Type B pancreatic cell (in vitro differentiated cells): ENCODE measurements at regions not wholly inside any gene's neighbourhood (a gene's known extent, or its start where the extent isn't known, plus 50 kb on each side); places are given as distances from the start of the nearest gene placed in this dataset.

Experiments
- DNase-seq: peaks from one replicate; pipeline ENCODE4 v3.0.0; 2021; ENCODE audit warnings: mixed read lengths; ENCODE audit not compliant: unreplicated experiment; ENCODE audit errors: extremely low spot score
- H3K27ac Mint-ChIP-seq: 2 replicates; pipeline ENCODE4 v1.8.0; 2021; ENCODE audit warnings: mild to moderate bottlenecking, mixed read lengths
- H3K27me3 Mint-ChIP-seq: 2 replicates; pipeline ENCODE4 v1.8.0; 2021; ENCODE audit warnings: mixed read lengths
- H3K36me3 Mint-ChIP-seq: 2 replicates; pipeline ENCODE4 v1.8.0; 2021; ENCODE audit warnings: mixed read lengths
- H3K4me1 Mint-ChIP-seq: one replicate; pipeline ENCODE4 v1.8.0; 2021; ENCODE audit warnings: mixed read lengths; ENCODE audit not compliant: unreplicated experiment
- H3K4me3 Mint-ChIP-seq: 2 replicates; pipeline ENCODE4 v1.8.0; 2021; ENCODE audit warnings: mild to moderate bottlenecking, mixed read lengths
- H3K9me3 Mint-ChIP-seq: 2 replicates; pipeline ENCODE4 v1.8.0; 2021; ENCODE audit warnings: mixed read lengths
- TF ChIP-seq, protein P1 (sequence below): fragments of 200-600 bp; sonication (generic); conservative IDR thresholded peaks from 2 replicates; pipeline ENCODE4 v1.5.0; 2021; ENCODE audit warnings: antibody characterized with exemption, mild to moderate bottlenecking

DNA sequence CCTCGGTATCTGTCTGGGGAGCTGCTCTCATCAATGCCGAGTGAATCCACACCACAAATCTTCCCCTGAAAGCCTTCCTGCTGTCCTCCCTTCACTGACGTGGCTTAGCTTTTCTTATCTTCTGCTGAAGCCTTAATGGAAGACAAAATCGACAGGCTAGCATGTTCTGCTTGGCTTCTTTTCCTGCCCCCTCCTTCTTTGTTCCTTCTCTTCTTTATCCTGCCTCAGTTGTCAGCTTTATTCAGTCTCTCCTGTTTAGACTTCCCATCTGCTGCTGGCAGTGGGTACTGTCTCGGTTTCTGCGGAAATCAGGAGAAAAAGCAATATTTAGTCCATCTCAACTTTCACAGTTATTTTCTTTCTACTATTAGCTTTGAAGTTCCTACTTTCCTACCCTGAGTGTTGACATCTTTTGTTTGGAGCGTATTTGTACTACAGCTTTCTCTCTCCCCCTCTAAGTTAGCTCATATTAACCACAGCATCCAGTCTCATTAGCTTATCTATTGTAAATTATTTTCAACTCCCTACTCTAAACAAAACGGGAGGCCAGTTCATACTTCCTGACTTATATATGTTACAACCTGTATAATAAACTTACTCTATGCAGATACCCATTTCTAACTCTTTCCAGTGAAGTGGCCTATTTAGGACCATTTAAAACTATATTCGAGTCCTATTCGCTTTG lies 226.0 kb downstream of the DACT1 start:
- no peaks in the 10 kb centered on the region for H3K36me3 Mint-ChIP-seq
- peaks cover 23% of the 10 kb centered on the region for H3K4me1 Mint-ChIP-seq
- peaks cover 8% of the 10 kb centered on the region for H3K9me3 Mint-ChIP-seq
- TF ChIP-seq, protein P1, sequence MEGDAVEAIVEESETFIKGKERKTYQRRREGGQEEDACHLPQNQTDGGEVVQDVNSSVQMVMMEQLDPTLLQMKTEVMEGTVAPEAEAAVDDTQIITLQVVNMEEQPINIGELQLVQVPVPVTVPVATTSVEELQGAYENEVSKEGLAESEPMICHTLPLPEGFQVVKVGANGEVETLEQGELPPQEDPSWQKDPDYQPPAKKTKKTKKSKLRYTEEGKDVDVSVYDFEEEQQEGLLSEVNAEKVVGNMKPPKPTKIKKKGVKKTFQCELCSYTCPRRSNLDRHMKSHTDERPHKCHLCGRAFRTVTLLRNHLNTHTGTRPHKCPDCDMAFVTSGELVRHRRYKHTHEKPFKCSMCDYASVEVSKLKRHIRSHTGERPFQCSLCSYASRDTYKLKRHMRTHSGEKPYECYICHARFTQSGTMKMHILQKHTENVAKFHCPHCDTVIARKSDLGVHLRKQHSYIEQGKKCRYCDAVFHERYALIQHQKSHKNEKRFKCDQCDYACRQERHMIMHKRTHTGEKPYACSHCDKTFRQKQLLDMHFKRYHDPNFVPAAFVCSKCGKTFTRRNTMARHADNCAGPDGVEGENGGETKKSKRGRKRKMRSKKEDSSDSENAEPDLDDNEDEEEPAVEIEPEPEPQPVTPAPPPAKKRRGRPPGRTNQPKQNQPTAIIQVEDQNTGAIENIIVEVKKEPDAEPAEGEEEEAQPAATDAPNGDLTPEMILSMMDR, result no peak
- H3K27me3 Mint-ChIP-seq, result no peaks in the 10 kb centered on the region
- H3K4me3 Mint-ChIP-seq, result no peak overlapping the region
- no peak overlapping the region for H3K27ac Mint-ChIP-seq
- no peak for DNase-seq

GRCh38 chr14:58864751-58865513 lies 227.2 kb downstream of the DACT1 start:
- no peak overlapping the region for H3K4me3 Mint-ChIP-seq
- no peaks in the 10 kb centered on the region for H3K36me3 Mint-ChIP-seq
- H3K27me3 Mint-ChIP-seq, result no peaks in the 10 kb centered on the region
- TF ChIP-seq, protein P1, result no peak
- no peaks in the 10 kb centered on the region for H3K9me3 Mint-ChIP-seq
- no peak for DNase-seq
- peaks cover 23% of the 10 kb centered on the region for H3K4me1 Mint-ChIP-seq
- no peak overlapping the region for H3K27ac Mint-ChIP-seq

GRCh38 chr14:58865514-58866281 lies 227.9 kb downstream of the DACT1 start:
- Mint-ChIP-seq H3K27ac (no peak overlapping the region), H3K36me3 (no peaks in the 10 kb centered on the region), H3K4me3 (no peak overlapping the region), H3K9me3 (no peaks in the 10 kb centered on the region), H3K27me3 (no peaks in the 10 kb centered on the region), H3K4me1 (peaks cover 23% of the 10 kb centered on the region)
- TF ChIP-seq, protein P1, result no peak
- DNase-seq, result no peak

DNA sequence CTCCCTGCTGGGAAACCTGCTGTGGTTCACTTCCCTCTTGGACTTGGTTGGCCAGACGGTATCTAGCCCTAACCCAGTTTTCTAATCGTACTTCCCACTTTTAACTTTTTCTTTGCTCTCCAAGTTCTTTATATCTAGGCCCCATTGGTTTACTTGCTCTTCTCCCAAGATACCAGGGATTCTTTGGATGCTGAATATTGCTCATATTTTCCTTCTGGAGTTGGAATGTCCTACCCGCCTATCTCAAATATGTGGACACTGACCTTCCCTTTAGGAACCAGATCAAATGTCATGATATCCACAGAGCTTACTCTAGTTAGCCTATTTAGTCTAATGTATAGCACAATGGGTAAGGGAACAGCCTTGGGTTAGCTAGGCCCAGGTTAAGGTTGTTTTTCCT lies 228.6 kb downstream of the DACT1 start:
- no peak for DNase-seq
- H3K27ac Mint-ChIP-seq, result no peak overlapping the region

GRCh38 chr14:58870961-58871360 lies 233.2 kb downstream of the DACT1 start:
- H3K4me3 Mint-ChIP-seq, result no peak overlapping the region
- H3K4me1 Mint-ChIP-seq, result peaks cover 20% of the 10 kb centered on the region
- no peak for DNase-seq
- TF ChIP-seq, protein P1, result no peak
- no peak overlapping the region for H3K27ac Mint-ChIP-seq
- H3K9me3 Mint-ChIP-seq, result no peaks in the 10 kb centered on the region
- H3K27me3 Mint-ChIP-seq, result no peaks in the 10 kb centered on the region
- no peaks in the 10 kb centered on the region for H3K36me3 Mint-ChIP-seq

More for the DNA sequence above, 228.6 kb downstream of the DACT1 start:
- Mint-ChIP-seq H3K36me3 (no peaks in the 10 kb centered on the region), H3K27me3 (no peaks in the 10 kb centered on the region), H3K4me1 (peaks cover 25% of the 10 kb centered on the region), H3K4me3 (no peak overlapping the region), H3K9me3 (no peaks in the 10 kb centered on the region)
- TF ChIP-seq, protein P1, result no peak
